ENCODE measurements at regions not wholly inside any gene's neighbourhood (a gene's known extent, or its start where the extent isn't known, plus 50 kb on each side); places are given as distances from the start of the nearest gene placed in this dataset.
"Not testable (repeated sequence)": the region's sequence is repeated elsewhere in the genome, so short reads cannot be mapped to it uniquely, and the experiment has no call there.

DNA sequence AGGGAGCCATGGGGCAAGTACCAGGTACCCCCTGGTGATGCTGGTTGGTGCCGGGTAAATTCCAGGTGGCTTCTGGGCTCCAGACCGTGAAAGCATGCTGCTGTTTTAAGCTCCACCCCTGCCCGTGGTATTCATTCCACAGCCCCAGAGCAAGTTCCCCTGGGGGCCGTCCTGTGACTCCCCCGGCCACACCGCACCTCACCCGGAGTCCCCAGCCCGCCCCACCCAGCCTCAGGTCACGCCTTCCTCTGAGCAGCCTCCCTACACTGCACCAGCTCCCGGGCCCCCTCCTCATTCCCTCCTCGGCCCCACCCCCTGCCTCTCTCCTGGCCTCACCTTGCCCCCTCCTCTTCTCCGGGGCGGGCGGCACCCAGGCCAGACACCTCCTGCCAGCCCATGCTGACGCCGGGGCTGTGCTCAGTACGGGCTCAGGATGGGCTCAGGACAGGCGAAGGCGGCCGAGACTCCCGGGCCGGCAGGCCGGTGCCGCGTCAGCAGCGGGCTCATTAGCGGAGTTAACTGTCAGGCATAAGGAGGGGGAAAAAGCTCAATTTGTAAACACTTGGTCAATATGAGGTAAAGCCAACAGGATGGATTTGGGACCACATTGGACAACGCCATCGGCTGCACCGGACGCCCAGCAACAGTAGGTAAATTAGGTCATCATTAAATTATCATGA, 127.4 kb downstream of the FAM53A start:
- Histone ChIP-seq H3K4me1 (ENCODE audit: control insufficient read depth, insufficient read depth, low read length, poor library complexity, severe bottlenecking) (no peaks in the 10 kb centered on the region), H3K9me3 (ENCODE audit: control insufficient read depth, low read length) (no peaks in the 10 kb centered on the region), H3K36me3 (ENCODE audit: control insufficient read depth, insufficient read depth, low read length) (no peaks in the 10 kb centered on the region), H3K27ac (ENCODE audit: low read depth, low read length, severe bottlenecking) (no peak overlapping the region), H3K4me3 (ENCODE audit: extremely low read depth, insufficient read depth, low read length, poor library complexity, severe bottlenecking) (no peak overlapping the region)
- WGBS, 2 experiments (ENCODE audit: insufficient coverage in 2 of 2), result 51 to 54% methylated on average over 22 to 23 of the region's 31 CpGs

DNA sequence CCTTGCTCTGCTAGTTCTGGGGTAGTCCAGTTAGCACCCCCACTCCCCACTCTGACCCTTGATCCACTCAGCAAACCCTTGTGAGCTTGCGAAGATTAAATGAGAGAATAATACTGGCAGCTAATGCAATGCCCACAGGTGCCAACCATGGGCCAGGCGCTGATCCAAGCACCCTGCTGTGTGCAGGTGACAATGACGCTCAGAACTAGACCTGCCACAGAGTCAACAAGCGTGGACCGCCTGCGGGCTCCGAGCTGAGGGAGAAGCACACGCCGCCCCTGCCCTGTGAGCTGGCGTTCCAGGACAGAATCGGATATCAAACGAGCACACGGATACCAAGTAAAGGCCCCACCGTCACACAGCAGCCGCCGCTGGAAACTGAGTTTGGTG, 129.2 kb downstream of the FAM53A start:
- 95% methylated on average over 13 to 16 of the region's 16 CpGs for WGBS, 2 experiments (ENCODE audit: insufficient coverage in 2 of 2)
- no peaks in the 10 kb centered on the region for H3K36me3 ChIP-seq (ENCODE audit: control insufficient read depth, insufficient read depth, low read length)

DNA sequence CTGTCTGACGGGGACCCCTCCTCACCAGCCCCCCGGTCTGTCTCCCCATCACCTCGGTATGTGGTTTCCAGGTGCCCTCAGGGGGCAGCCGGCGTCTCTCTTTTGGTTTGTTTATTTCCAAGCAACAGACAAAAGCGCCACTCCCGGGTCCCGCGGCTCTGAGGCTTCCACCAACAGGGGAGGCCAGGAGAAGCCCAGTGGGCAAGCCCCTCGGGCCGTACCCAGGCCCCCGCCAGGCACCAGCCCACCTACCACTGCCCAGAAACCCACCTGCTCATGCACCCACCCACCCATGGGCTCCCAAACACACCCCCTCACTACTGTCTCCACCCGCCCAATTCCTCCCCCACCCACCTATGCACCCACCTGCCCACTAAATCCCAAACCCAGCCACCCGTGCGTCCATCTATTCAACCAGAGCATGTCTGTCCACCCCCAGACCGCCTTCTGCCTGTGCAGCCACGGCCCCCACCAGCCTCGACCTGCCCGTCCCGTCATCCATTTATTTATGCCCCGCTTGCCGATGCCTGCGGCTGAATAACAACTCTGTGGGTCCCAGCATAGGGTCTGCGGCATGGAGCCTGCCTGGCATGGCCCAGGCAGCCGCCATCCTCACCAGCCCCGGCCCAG, 129.8 kb downstream of the FAM53A start:
- Histone ChIP-seq H3K4me3 (ENCODE audit: extremely low read depth, insufficient read depth, low read length, poor library complexity, severe bottlenecking) (no peak overlapping the region), H3K9me3 (ENCODE audit: control insufficient read depth, low read length) (no peaks in the 10 kb centered on the region), H3K36me3 (ENCODE audit: control insufficient read depth, insufficient read depth, low read length) (no peaks in the 10 kb centered on the region), H3K27ac (ENCODE audit: low read depth, low read length, severe bottlenecking) (no peak overlapping the region), H3K4me1 (ENCODE audit: control insufficient read depth, insufficient read depth, low read length, poor library complexity, severe bottlenecking) (no peaks in the 10 kb centered on the region)
- 85 to 86% methylated on average over 17 to 26 of the region's 26 CpGs for WGBS, 2 experiments (ENCODE audit: insufficient coverage in 2 of 2)

More for the DNA sequence above, 129.2 kb downstream of the FAM53A start:
- no peak overlapping the region for H3K27ac ChIP-seq (ENCODE audit: low read depth, low read length, severe bottlenecking)
- no peaks in the 10 kb centered on the region for H3K9me3 ChIP-seq (ENCODE audit: control insufficient read depth, low read length)
- H3K4me1 ChIP-seq (ENCODE audit: control insufficient read depth, insufficient read depth, low read length, poor library complexity, severe bottlenecking), result no peaks in the 10 kb centered on the region
- H3K4me3 ChIP-seq (ENCODE audit: extremely low read depth, insufficient read depth, low read length, poor library complexity, severe bottlenecking), result no peak overlapping the region

DNA sequence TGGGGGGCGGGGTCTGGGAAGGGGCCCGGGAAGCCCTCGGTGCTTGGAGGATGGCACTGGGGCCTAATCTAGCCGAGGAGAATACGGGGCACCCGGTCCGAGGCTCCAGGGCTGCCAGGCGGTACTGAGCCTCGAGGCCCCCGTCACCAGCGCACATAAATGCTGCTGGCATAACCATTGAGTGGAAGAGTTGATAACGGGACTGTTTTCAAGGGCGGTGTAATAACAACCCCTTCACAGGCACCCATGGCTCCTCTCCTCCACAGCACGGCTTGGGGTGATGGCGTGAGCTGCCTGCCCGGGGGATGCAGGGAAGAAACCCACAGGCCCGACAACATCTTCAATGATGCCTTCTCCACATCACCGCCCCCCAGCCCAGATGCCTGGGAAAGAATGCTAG, 130.7 kb downstream of the FAM53A start:
- 92 to 93% methylated on average over 16 to 17 of the region's 18 CpGs for WGBS, 2 experiments (ENCODE audit: insufficient coverage in 2 of 2)
- H3K27ac ChIP-seq (ENCODE audit: low read depth, low read length, severe bottlenecking), result no peak overlapping the region
- H3K4me1 ChIP-seq (ENCODE audit: control insufficient read depth, insufficient read depth, low read length, poor library complexity, severe bottlenecking), result no peaks in the 10 kb centered on the region

DNA sequence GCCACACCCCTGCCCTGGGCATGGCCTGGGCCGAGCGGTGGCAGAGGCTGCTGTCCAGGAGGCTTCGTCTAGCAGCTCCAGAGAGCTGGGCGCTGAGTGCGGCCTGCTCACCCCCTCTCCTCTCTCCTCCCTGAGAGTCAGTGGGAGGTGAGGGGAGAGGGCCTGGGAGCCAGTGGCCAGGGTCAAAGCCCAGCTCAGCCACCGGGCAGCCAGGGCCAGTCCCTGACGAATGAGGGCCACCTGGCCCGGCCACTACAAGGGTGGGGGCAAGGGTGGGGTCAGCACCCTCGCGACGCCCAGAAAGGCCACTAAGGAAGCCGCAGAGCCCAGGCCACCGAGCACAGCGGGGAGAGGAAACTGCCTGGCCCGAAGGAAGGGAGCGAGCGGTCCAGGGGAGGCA, 131.7 kb downstream of the FAM53A start:
- no peaks in the 10 kb centered on the region for H3K4me1 ChIP-seq (ENCODE audit: control insufficient read depth, insufficient read depth, low read length, poor library complexity, severe bottlenecking)
- no peaks in the 10 kb centered on the region for H3K9me3 ChIP-seq (ENCODE audit: control insufficient read depth, low read length)
- no peaks in the 10 kb centered on the region for H3K36me3 ChIP-seq (ENCODE audit: control insufficient read depth, insufficient read depth, low read length)
- WGBS, 2 experiments (ENCODE audit: insufficient coverage in 2 of 2), result 92 to 94% methylated on average over 11 to 14 of the region's 17 CpGs
- H3K4me3 ChIP-seq (ENCODE audit: extremely low read depth, insufficient read depth, low read length, poor library complexity, severe bottlenecking), result no peak overlapping the region
- no peak overlapping the region for H3K27ac ChIP-seq (ENCODE audit: low read depth, low read length, severe bottlenecking)

More for the DNA sequence above, 130.7 kb downstream of the FAM53A start:
- Histone ChIP-seq H3K9me3 (ENCODE audit: control insufficient read depth, low read length) (no peaks in the 10 kb centered on the region), H3K4me3 (ENCODE audit: extremely low read depth, insufficient read depth, low read length, poor library complexity, severe bottlenecking) (no peak overlapping the region), H3K36me3 (ENCODE audit: control insufficient read depth, insufficient read depth, low read length) (no peaks in the 10 kb centered on the region)

DNA sequence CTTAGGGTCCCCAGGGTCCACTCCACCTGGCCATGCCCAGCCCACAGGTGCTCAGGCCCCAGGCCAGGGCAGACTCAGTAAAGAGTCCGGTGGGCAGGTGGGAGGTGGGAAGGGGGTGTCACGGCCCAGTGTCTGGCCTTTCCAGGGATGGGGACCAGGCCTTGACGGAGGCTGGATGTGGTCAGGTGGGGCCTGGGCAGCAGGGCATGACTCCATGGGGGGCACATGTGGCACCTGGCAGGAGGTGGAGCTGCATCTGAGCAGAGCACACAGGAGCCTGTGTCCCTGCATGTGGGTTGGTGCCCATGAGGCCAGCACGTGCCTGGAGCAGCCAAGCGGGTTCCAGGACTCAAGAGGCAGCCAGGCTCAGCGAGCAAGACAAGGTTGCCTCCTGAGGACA, 132.9 kb downstream of the FAM53A start:
- H3K4me3 ChIP-seq (ENCODE audit: extremely low read depth, insufficient read depth, low read length, poor library complexity, severe bottlenecking), result no peak overlapping the region

DNA sequence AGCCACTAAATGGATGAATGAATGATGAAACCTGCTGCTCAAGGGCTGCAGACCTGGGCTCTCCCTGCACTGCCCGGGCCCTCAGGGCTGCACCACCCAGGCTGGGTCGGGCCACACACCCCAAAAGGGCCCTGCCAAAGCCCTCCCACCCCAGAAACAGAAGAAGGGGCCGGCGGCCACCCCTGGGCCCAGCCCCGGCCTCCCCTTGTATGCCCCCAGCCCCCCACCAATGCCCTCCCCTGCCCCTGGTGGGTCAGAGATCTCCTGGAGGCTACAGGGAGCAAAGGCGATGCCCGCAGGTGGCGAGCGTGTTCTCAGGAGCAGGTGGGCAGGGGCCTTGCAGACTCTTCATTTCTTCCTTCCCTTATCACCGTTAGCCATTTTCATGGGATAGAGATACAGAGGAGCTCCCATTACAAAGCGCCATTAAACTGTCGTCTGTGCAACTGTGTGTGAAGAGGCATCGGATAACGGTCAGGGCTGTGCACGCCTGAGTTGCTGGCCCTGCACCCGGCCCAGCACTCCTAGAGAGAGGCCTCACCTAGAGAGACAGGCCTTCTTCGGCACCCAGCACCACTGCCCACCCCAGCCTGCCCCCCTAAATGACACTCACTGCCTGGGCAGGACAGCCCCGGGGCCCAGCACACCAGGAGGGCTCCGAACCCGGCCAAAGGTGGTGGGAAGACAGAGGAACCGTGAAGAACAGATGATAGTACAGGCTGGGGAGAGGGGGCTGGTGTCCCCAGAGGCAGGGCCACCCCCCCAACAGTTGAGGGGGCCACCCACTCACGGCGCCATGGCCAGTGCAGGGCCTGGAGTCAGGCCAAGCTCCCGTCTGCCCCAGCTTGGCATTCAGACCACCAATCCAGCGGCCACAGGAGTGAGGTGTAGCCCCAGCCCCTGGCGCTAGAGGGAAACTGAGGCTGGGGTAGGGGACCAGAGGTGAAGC, 133.7 kb downstream of the FAM53A start:
- H3K27ac ChIP-seq (ENCODE audit: low read depth, low read length, severe bottlenecking), result no peak overlapping the region
- no peak overlapping the region for H3K4me3 ChIP-seq (ENCODE audit: extremely low read depth, insufficient read depth, low read length, poor library complexity, severe bottlenecking)
- H3K36me3 ChIP-seq (ENCODE audit: control insufficient read depth, insufficient read depth, low read length), result no peaks in the 10 kb centered on the region
- 87% methylated on average over 15 to 21 of the region's 26 CpGs for WGBS, 2 experiments (ENCODE audit: insufficient coverage in 2 of 2)
- no peaks in the 10 kb centered on the region for H3K9me3 ChIP-seq (ENCODE audit: control insufficient read depth, low read length)
- no peaks in the 10 kb centered on the region for H3K4me1 ChIP-seq (ENCODE audit: control insufficient read depth, insufficient read depth, low read length, poor library complexity, severe bottlenecking)

More for the DNA sequence above, 132.9 kb downstream of the FAM53A start:
- Histone ChIP-seq H3K36me3 (ENCODE audit: control insufficient read depth, insufficient read depth, low read length) (no peaks in the 10 kb centered on the region), H3K27ac (ENCODE audit: low read depth, low read length, severe bottlenecking) (no peak overlapping the region), H3K9me3 (ENCODE audit: control insufficient read depth, low read length) (no peaks in the 10 kb centered on the region), H3K4me1 (ENCODE audit: control insufficient read depth, insufficient read depth, low read length, poor library complexity, severe bottlenecking) (no peaks in the 10 kb centered on the region)
- WGBS, 2 experiments (ENCODE audit: insufficient coverage in 2 of 2), result 86 to 94% methylated on average over 5 to 6 of the region's 6 CpGs

DNA sequence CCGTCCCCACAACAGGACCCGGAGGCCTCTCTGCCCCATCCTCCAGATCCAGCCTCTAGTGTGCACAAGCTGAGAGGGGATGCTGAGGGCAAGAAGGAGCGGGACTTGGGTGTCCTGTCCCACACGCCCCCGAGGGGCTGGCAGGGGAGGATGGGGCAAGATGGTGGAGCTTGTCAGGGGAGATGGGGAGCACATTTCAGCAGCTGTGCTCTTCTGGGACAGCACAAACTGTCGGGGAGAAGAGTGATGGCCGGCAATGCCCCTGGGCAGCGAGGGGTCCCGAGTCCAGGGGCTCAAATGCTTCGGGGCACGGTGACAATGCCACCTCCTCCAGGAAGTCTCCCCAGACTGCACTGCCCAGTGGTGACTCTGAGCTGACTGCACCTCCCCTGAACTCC, 134.5 kb downstream of the FAM53A start:
- Histone ChIP-seq H3K4me3 (ENCODE audit: extremely low read depth, insufficient read depth, low read length, poor library complexity, severe bottlenecking) (no peak overlapping the region), H3K27ac (ENCODE audit: low read depth, low read length, severe bottlenecking) (no peak overlapping the region), H3K4me1 (ENCODE audit: control insufficient read depth, insufficient read depth, low read length, poor library complexity, severe bottlenecking) (no peaks in the 10 kb centered on the region), H3K9me3 (ENCODE audit: control insufficient read depth, low read length) (no peaks in the 10 kb centered on the region), H3K36me3 (ENCODE audit: control insufficient read depth, insufficient read depth, low read length) (no peaks in the 10 kb centered on the region)
- WGBS, 2 experiments (ENCODE audit: insufficient coverage in 2 of 2), result 89 to 90% methylated on average over 6 to 10 of the region's 11 CpGs

DNA sequence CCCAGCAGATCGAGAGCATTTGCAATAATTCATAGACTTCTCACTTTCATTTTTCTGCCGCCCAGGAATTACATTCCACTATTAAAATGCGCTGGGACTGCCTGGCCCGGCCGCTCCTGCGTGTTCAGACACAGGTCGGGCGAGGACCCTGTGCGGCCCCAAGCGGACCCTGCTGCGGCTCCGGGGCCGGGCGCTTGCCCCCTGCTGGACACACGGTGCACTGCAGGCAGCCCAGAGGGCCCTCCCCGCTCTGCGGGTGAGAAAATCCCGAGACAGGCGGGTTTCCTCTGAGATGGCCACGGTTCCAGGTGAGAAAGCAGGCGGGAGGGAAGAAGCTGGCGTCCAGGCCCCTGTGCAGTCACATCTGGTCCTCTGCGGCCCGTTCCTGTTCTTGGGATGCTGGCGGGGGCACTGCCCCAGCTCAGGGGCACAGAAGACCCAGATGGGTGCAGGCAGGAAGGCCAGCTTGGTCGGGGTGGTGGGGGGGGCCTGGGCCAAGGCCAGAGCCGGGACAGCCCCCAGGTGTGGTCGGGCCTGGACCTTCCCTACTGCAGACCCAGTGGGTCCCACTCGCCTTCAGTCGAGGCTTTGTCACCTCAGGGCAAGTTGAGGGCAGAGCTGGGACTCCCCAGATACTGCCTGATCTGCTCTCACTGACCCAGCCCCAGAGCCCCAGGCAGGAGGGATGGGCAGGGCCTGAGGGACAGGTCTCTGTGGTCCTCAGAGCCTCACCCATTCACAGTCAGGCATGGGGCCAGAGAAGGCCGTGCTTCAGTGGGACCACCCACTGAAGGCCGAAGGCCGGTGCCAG, 135.1 kb downstream of the FAM53A start:
- H3K4me3 ChIP-seq (ENCODE audit: extremely low read depth, insufficient read depth, low read length, poor library complexity, severe bottlenecking); H3K27ac ChIP-seq (ENCODE audit: low read depth, low read length, severe bottlenecking); H3K36me3 ChIP-seq (ENCODE audit: control insufficient read depth, insufficient read depth, low read length); H3K9me3 ChIP-seq (ENCODE audit: control insufficient read depth, low read length); H3K4me1 ChIP-seq (ENCODE audit: control insufficient read depth, insufficient read depth, low read length, poor library complexity, severe bottlenecking): not testable (repeated sequence)
- 22 to 26% methylated on average over 28 to 29 of the region's 33 CpGs for WGBS, 2 experiments (ENCODE audit: insufficient coverage in 2 of 2)

Measured in mesodermal cell (in vitro differentiated cells).